ENCODE measurements at regions not wholly inside any gene's neighbourhood (a gene's known extent, or its start where the extent isn't known, plus 50 kb on each side); places are given as distances from the start of the nearest gene placed in this dataset.

DNA sequence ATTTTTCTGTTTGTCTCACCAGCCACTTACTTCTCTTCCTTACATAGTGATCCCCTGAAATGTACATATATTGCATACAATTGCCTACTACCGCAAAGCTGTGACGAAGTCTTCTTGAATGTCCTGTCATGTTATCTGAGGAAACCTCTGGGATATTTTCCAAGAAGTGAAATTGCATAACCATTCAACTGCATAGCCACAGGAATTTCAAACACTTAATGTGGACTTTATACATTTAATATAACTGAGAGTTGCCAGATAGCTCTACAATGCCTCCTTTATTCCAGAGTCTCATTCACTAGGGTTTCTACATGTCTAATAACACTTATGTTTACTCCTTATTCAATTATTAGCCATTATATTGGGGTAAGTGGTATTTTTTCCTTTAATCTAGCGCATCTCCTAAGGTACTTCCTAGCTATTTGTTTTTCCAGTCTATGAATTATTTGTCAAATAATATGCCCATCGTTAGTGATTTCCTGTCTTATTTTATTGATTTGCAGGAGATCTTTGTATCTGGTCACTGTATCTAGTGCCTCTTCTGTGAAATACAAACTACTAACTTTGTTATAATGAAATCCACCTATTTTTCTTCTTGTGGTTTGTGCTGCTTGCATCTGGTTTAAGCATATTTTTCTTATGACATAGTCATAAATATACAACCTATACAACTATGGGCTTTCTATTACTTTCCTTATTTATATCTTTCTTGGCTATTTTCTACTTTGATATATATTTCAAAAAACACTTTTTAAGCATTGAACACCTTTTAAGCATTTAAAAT lies 69.2 kb upstream of the GRID2 start:
- Histone ChIP-seq H3K4me1 (no peaks in the 10 kb centered on the region), H3K9me3 (replicated peaks) (peaks cover 6% of the 10 kb centered on the region)

GRCh38 chr4:92235731-92236130 lies 68.0 kb upstream of the GRID2 start:
- Histone ChIP-seq H3K4me3 (no peak overlapping the region), H3K36me3 (no peaks in the 10 kb centered on the region), H3K27me3 (ENCODE audit: low read depth) (no peaks in the 10 kb centered on the region), H3K4me1 (no peaks in the 10 kb centered on the region), H3K27ac (replicated peaks) (no peak overlapping the region), H3K9me3 (replicated peaks) (peaks cover 12% of the 10 kb centered on the region)
- DNase-seq, result no peak
- intact Hi-C loops (cut with micrococcal nuclease), result no loop called here
- TF ChIP-seq, protein P1, sequence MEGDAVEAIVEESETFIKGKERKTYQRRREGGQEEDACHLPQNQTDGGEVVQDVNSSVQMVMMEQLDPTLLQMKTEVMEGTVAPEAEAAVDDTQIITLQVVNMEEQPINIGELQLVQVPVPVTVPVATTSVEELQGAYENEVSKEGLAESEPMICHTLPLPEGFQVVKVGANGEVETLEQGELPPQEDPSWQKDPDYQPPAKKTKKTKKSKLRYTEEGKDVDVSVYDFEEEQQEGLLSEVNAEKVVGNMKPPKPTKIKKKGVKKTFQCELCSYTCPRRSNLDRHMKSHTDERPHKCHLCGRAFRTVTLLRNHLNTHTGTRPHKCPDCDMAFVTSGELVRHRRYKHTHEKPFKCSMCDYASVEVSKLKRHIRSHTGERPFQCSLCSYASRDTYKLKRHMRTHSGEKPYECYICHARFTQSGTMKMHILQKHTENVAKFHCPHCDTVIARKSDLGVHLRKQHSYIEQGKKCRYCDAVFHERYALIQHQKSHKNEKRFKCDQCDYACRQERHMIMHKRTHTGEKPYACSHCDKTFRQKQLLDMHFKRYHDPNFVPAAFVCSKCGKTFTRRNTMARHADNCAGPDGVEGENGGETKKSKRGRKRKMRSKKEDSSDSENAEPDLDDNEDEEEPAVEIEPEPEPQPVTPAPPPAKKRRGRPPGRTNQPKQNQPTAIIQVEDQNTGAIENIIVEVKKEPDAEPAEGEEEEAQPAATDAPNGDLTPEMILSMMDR (IDR thresholded peaks at IDR 0.05; ENCODE audit: borderline replicate concordance), result no peak

More for the DNA sequence above, 69.2 kb upstream of the GRID2 start:
- TF ChIP-seq, protein P1 (IDR thresholded peaks at IDR 0.05; ENCODE audit: borderline replicate concordance), result no peak
- no peak for DNase-seq
- intact Hi-C loops (cut with micrococcal nuclease), result no loop called here
- Histone ChIP-seq H3K27me3 (ENCODE audit: low read depth) (no peaks in the 10 kb centered on the region), H3K27ac (replicated peaks) (no peak overlapping the region), H3K36me3 (no peaks in the 10 kb centered on the region), H3K4me3 (no peak overlapping the region)

DNA sequence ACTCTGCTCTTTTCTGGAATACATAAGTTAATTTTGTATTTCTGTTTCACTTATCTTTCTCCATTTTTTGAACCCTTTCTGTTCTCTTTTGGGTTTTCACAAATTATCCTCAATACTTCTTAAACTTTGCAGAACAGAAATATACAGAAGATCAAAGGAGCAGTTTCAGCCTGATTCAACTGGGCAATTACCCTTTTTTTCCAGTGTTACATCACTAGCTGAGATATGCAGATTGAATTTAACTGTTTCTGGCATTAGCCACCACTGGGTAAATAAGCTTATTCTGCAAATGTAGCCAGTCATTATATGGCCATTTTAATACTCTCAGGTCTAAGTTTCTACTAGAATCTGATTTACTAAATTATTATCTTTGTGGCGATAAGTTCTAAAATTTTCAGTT lies 66.9 kb upstream of the GRID2 start:
- TF ChIP-seq, protein P1 (IDR thresholded peaks at IDR 0.05; ENCODE audit: borderline replicate concordance), result no peak
- Histone ChIP-seq H3K4me3 (no peak overlapping the region), H3K27me3 (ENCODE audit: low read depth) (no peaks in the 10 kb centered on the region), H3K4me1 (no peaks in the 10 kb centered on the region), H3K36me3 (no peaks in the 10 kb centered on the region), H3K9me3 (replicated peaks) (peaks cover 12% of the 10 kb centered on the region), H3K27ac (replicated peaks) (no peak overlapping the region)
- no peak for DNase-seq
- intact Hi-C loops (cut with micrococcal nuclease), result no loop called here

DNA sequence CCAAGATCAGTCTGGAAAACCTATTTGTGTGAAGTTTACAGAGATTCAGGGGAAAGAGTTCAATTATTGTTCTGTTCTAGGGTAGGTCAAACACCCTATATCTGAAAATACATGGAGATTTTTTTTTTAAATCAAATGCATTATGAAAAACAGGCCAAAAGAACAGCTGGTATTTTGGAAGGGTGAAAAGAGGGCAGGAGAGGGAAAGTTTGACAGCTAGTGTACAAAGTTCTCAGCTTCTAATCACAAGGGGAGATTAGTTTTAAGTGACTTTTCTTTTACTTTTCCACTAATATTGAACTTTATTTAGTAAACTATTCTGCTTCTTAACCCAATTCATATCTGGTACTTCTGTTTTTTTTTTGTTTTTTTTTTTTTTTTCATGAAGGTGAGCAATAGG lies 66.2 kb upstream of the GRID2 start:
- no peaks in the 10 kb centered on the region for H3K36me3 ChIP-seq
- TF ChIP-seq, protein P1 (IDR thresholded peaks at IDR 0.05; ENCODE audit: borderline replicate concordance), result no peak
- H3K27me3 ChIP-seq (ENCODE audit: low read depth), result no peaks in the 10 kb centered on the region
- no peak overlapping the region for H3K27ac ChIP-seq (replicated peaks)
- H3K4me1 ChIP-seq, result no peaks in the 10 kb centered on the region
- DNase-seq, result no peak
- H3K9me3 ChIP-seq (replicated peaks), result peaks cover 12% of the 10 kb centered on the region
- H3K4me3 ChIP-seq, result no peak overlapping the region
- intact Hi-C loops (cut with micrococcal nuclease), result no loop called here

- intact Hi-C loops (cut with micrococcal nuclease), result no loop called here
- Histone ChIP-seq H3K9me3 (replicated peaks) (peaks cover 12% of the 10 kb centered on the region), H3K36me3 (no peaks in the 10 kb centered on the region), H3K4me3 (no peak overlapping the region), H3K27me3 (ENCODE audit: low read depth) (no peaks in the 10 kb centered on the region), H3K4me1 (no peaks in the 10 kb centered on the region), H3K27ac (replicated peaks) (no peak overlapping the region)
- no peak for DNase-seq
- TF ChIP-seq, protein P1 (IDR thresholded peaks at IDR 0.05; ENCODE audit: borderline replicate concordance), result no peak
Measured at GRCh38 chr4:92241094-92241493, 62.7 kb upstream of the GRID2 start.

Data from left ventricle myocardium inferior (tissue), 1 donor.